ENCODE measurements at regions not wholly inside any gene's neighbourhood (a gene's known extent, or its start where the extent isn't known, plus 50 kb on each side); places are given as distances from the start of the nearest gene placed in this dataset.
"Not testable (repeated sequence)": the region's sequence is repeated elsewhere in the genome, so short reads cannot be mapped to it uniquely, and the experiment has no call there.

GRCh38 chr15:20267051-20267730 is 274.4 kb downstream of the GOLGA6L6 start:
- not testable (repeated sequence) for DNase-seq (ENCODE audit: low read depth)

GRCh38 chr15:20265710-20266109 is 275.9 kb downstream of the GOLGA6L6 start:
- DNase-seq (ENCODE audit: low read depth): not testable (repeated sequence)

GRCh38 chr15:20261321-20262280 is 280.0 kb downstream of the GOLGA6L6 start:
- DNase-seq (ENCODE audit: low read depth): not testable (repeated sequence)

GRCh38 chr15:20260650-20261049 is 280.9 kb downstream of the GOLGA6L6 start:
- not testable (repeated sequence) for DNase-seq (ENCODE audit: low read depth)

GRCh38 chr15:20259559-20260190 is 281.9 kb downstream of the GOLGA6L6 start:
- DNase-seq (ENCODE audit: low read depth): not testable (repeated sequence)

- DNase-seq (ENCODE audit: low read depth): not testable (repeated sequence)
Measured at GRCh38 chr15:20256394-20256793, 285.2 kb downstream of the GOLGA6L6 start.

- not testable (repeated sequence) for DNase-seq (ENCODE audit: low read depth)
Measured at GRCh38 chr15:20255641-20256040, 286.0 kb downstream of the GOLGA6L6 start.

GRCh38 chr15:20253047-20253615 is 288.5 kb downstream of the GOLGA6L6 start:
- not testable (repeated sequence) for DNase-seq (ENCODE audit: low read depth)

GRCh38 chr15:20252040-20252439 is 289.6 kb downstream of the GOLGA6L6 start:
- not testable (repeated sequence) for DNase-seq (ENCODE audit: low read depth)

GRCh38 chr15:20251214-20252005 is 290.2 kb downstream of the GOLGA6L6 start:
- not testable (repeated sequence) for DNase-seq (ENCODE audit: low read depth)

- DNase-seq (ENCODE audit: low read depth): not testable (repeated sequence)
Measured at GRCh38 chr15:20250206-20250605, 291.4 kb downstream of the GOLGA6L6 start.

GRCh38 chr15:20249677-20249970 is 292.0 kb downstream of the GOLGA6L6 start:
- DNase-seq (ENCODE audit: low read depth): not testable (repeated sequence)

- DNase-seq (ENCODE audit: low read depth): not testable (repeated sequence)
Measured at GRCh38 chr15:20248434-20248833, 293.2 kb downstream of the GOLGA6L6 start.

GRCh38 chr15:20247137-20247536 is 294.5 kb downstream of the GOLGA6L6 start:
- DNase-seq (ENCODE audit: low read depth): not testable (repeated sequence)

- DNase-seq (ENCODE audit: low read depth): not testable (repeated sequence)
Measured at GRCh38 chr15:20246624-20247023, 295.0 kb downstream of the GOLGA6L6 start.

GRCh38 chr15:20245856-20246255 is 295.7 kb downstream of the GOLGA6L6 start:
- not testable (repeated sequence) for DNase-seq (ENCODE audit: low read depth)

- not testable (repeated sequence) for DNase-seq (ENCODE audit: low read depth)
Measured at GRCh38 chr15:20244792-20245191, 296.8 kb downstream of the GOLGA6L6 start.

- not testable (repeated sequence) for DNase-seq (ENCODE audit: low read depth)
Measured at GRCh38 chr15:20243486-20244240, 297.9 kb downstream of the GOLGA6L6 start.

GRCh38 chr15:20240366-20240917 is 301.2 kb downstream of the GOLGA6L6 start:
- not testable (repeated sequence) for DNase-seq (ENCODE audit: low read depth)

- not testable (repeated sequence) for DNase-seq (ENCODE audit: low read depth)
Measured at GRCh38 chr15:20239186-20239585, 302.4 kb downstream of the GOLGA6L6 start.
